ENCODE measurements at regions not wholly inside any gene's neighbourhood (a gene's known extent, or its start where the extent isn't known, plus 50 kb on each side); places are given as distances from the start of the nearest gene placed in this dataset.

DNA sequence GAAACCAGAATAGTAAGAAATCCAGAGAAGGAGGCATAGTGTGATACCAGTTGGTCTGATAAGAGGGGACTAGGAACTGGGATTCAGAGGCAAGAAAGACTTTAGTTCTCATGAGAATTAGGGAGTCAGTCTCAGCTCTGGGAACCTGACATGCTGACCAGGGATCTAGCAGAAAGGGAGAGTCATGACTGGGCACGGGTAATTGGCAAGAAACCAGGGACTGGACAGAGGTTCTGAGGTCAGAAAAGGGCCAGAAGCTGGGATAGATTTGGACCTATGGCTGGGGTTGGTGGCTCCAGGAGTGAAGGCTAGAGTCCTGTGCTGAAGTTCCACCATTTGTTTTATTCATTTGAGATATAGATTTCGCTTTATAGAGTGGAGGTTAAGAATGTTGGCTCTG is 110.2 kb upstream of the C1GALT1C1 start:
- Histone ChIP-seq H3K9ac (replicated peaks; ENCODE audit: extremely low read depth, insufficient read depth, low read length) (no peak overlapping the region), H3K9me3 (replicated peaks; ENCODE audit: control insufficient read depth, insufficient read depth, low read length) (no peaks in the 10 kb centered on the region), H2AFZ (ENCODE audit: low read depth, low read length) (no peak overlapping the region), H3K27ac (ENCODE audit: insufficient read depth, low read depth, low read length) (no peak overlapping the region), H3K36me3 (ENCODE audit: control insufficient read depth in 2 of 2, extremely low read depth in 1 of 2, insufficient read depth in 2 of 2, low read length in 2 of 2) (no peaks in the 10 kb centered on the region), H3K9me1 (replicated peaks; ENCODE audit: control insufficient read depth, extremely low read depth, insufficient read depth, low read length) (no peaks in the 10 kb centered on the region), H3K4me2 (ENCODE audit: insufficient read depth, low read length) (no peak overlapping the region), H4K20me1 (replicated peaks; ENCODE audit: control insufficient read depth, extremely low read depth, insufficient read depth, low read length) (no peaks in the 10 kb centered on the region), H3K4me1 (ENCODE audit: control insufficient read depth, extremely low read depth, insufficient read depth, low read length) (peaks cover 24% of the 10 kb centered on the region), H3K4me3 (replicated peaks in 1 of 3; ENCODE audit: insufficient read depth in 1 of 3, low read depth in 1 of 3, low read length in 3 of 3) (no peak overlapping the region), H3K79me2 (ENCODE audit: control insufficient read depth, insufficient read depth, low read length) (no peaks in the 10 kb centered on the region), H3K27me3 (ENCODE audit: control insufficient read depth in 2 of 2, insufficient read depth in 2 of 2, low read length in 2 of 2) (no peaks in the 10 kb centered on the region)
- CTCF ChIA-PET: no interaction called here
- DNase-seq (ENCODE audit: low read depth, low spot score): no peak
- TF ChIP-seq POLR2AphosphoS5 (IDR thresholded peaks at IDR 0.05; ENCODE audit: insufficient read depth, low read depth, low read length) (no peak), MYC (IDR thresholded peaks at IDR 0.05; ENCODE audit: low read depth, low read length) (no peak), FOS (IDR thresholded peaks at IDR 0.05; ENCODE audit: borderline replicate concordance, insufficient read depth, low read length) (no peak), POLR2A (IDR thresholded peaks at IDR 0.05; ENCODE audit: low read depth, low read length) (no peak), JUN (IDR thresholded peaks at IDR 0.05; ENCODE audit: borderline replicate concordance, insufficient read depth, insufficient read length, low read depth) (no peak), GATA2 (IDR thresholded peaks at IDR 0.05; ENCODE audit: insufficient read depth, insufficient read length, low read depth, low read length) (no peak), EZH2 (IDR thresholded peaks at IDR 0.05; ENCODE audit: borderline replicate concordance, low read depth, low read length, severe bottlenecking) (no peak)
- TF ChIP-seq, protein P1, sequence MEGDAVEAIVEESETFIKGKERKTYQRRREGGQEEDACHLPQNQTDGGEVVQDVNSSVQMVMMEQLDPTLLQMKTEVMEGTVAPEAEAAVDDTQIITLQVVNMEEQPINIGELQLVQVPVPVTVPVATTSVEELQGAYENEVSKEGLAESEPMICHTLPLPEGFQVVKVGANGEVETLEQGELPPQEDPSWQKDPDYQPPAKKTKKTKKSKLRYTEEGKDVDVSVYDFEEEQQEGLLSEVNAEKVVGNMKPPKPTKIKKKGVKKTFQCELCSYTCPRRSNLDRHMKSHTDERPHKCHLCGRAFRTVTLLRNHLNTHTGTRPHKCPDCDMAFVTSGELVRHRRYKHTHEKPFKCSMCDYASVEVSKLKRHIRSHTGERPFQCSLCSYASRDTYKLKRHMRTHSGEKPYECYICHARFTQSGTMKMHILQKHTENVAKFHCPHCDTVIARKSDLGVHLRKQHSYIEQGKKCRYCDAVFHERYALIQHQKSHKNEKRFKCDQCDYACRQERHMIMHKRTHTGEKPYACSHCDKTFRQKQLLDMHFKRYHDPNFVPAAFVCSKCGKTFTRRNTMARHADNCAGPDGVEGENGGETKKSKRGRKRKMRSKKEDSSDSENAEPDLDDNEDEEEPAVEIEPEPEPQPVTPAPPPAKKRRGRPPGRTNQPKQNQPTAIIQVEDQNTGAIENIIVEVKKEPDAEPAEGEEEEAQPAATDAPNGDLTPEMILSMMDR (IDR thresholded peaks at IDR 0.05; ENCODE audit: extremely low read depth in 1 of 2, insufficient read depth in 1 of 2, low read depth in 1 of 2, low read length in 2 of 2): no peak
- TF ChIP-seq, protein P2, sequence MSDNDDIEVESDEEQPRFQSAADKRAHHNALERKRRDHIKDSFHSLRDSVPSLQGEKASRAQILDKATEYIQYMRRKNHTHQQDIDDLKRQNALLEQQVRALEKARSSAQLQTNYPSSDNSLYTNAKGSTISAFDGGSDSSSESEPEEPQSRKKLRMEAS (IDR thresholded peaks at IDR 0.05; ENCODE audit: insufficient read depth, insufficient read length): no peak
- intact Hi-C loops (cut with micrococcal nuclease): no loop called here
- peak; percentile 21 for FAIRE-seq
- POLR2A ChIA-PET: no interaction called here
- dilution Hi-C loops (cut with MboI; ENCODE audit: extremely low pct_ligation_motif_present, low sequenced_read_pairs): no loop called here
- BruUV-seq (replicated peaks): no TSS peak
